Right atrium auricular region (tissue), 2 donors: ENCODE measurements at regions not wholly inside any gene's neighbourhood (a gene's known extent, or its start where the extent isn't known, plus 50 kb on each side); places are given as distances from the start of the nearest gene placed in this dataset.

Source experiments
- DNase-seq: peaks from one replicate; pipeline ENCODE4 v3.0.0-alpha.2; 2019; ENCODE audit warnings: low spot score
- H3K27ac ChIP-seq, 2 donors: fragments of 200-600 bp; sonication (generic); 1 replicate in 1 of 2; 2 replicates in 1 of 2; pipeline ENCODE4 v1.5.1; 2016 to 2019
- H3K27me3 ChIP-seq, 2 donors: fragments of 200-600 bp; sonication (generic); one replicate each; pipeline versions ENCODE4 v1.5.1 to v1.6.0; 2017 to 2019
- H3K36me3 ChIP-seq: fragments of 200-600 bp; sonication (generic); one replicate; pipeline ENCODE4 v1.5.1; 2016
- H3K4me1 ChIP-seq, 2 donors: fragments of 200-600 bp; sonication (generic); one replicate each; pipeline versions ENCODE4 v1.5.1 to v1.6.0; 2017 to 2019
- H3K4me3 ChIP-seq, 2 donors: fragments of 200-600 bp; sonication (generic); 1 replicate in 1 of 2; 2 replicates in 1 of 2; pipeline ENCODE4 v1.5.1; 2017 to 2019; ENCODE audit warnings: mild to moderate bottlenecking in 1 of 2, moderate library complexity in 1 of 2
- H3K9me3 ChIP-seq, 2 donors: fragments of 200-600 bp; sonication (generic); one replicate each; pipeline ENCODE4 v1.5.1; 2019
- TF ChIP-seq, protein P1 (sequence below), 2 donors: fragments of 200-600 bp; sonication (generic); IDR thresholded peaks; one replicate each; pipeline ENCODE4 v1.5.1; 2019; ENCODE audit warnings: antibody characterized with exemption in 2 of 2

DNA sequence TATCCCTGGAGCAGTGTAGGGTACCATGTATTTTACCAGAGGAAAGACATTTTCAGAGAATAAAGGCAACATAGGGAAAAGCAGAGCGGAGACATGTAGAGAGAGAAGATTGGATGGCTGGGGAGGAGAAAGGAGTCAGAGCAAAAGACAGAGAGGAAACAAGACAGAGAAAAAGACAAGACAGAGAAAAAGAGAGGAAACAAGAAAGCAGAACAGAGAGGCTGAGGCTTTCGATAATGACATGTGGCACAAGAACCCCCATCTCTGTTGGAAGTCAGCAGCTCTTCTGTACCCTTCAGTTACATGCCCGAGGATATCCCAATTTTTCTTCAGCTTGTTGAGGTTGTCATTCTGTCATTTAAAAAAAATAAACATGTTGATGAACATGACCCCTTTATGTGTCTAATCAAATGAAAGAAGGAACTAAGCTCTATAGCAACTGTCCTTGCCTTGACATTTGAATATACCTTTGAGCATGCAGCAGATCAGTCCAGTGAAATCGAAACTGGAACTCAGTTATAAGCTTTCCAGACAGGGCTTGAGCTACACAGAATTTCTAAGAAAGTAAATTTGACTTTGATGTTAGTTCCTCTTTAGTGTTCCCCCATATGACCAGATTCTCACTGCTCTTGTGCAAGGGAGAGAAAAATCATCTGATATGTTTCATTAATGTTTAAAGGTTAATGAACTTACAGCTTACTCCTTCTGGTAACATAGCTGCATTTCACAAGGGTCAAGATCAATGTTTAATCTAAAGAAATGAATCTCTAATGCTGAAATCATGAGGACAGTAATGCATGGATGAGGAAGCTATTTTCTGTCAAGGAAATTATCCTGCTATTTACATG, 75.1 kb upstream of the SP4 start:
- no peak for DNase-seq
- Histone ChIP-seq H3K4me1 (no peaks in the 10 kb centered on the region), H3K4me3 (no peak overlapping the region), H3K9me3 (no peaks in the 10 kb centered on the region), H3K36me3 (no peaks in the 10 kb centered on the region), H3K27me3 (no peaks in the 10 kb centered on the region), H3K27ac (no peak overlapping the region)
- TF ChIP-seq, protein P1, sequence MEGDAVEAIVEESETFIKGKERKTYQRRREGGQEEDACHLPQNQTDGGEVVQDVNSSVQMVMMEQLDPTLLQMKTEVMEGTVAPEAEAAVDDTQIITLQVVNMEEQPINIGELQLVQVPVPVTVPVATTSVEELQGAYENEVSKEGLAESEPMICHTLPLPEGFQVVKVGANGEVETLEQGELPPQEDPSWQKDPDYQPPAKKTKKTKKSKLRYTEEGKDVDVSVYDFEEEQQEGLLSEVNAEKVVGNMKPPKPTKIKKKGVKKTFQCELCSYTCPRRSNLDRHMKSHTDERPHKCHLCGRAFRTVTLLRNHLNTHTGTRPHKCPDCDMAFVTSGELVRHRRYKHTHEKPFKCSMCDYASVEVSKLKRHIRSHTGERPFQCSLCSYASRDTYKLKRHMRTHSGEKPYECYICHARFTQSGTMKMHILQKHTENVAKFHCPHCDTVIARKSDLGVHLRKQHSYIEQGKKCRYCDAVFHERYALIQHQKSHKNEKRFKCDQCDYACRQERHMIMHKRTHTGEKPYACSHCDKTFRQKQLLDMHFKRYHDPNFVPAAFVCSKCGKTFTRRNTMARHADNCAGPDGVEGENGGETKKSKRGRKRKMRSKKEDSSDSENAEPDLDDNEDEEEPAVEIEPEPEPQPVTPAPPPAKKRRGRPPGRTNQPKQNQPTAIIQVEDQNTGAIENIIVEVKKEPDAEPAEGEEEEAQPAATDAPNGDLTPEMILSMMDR (IDR thresholded peaks at IDR 0.05), result no peak

- no peaks in the 10 kb centered on the region for H3K4me1 ChIP-seq
Measured at GRCh38 chr7:21353388-21353780, 74.5 kb upstream of the SP4 start.

GRCh38 chr7:21354284-21354683, 73.6 kb upstream of the SP4 start:
- Histone ChIP-seq H3K27me3 (no peaks in the 10 kb centered on the region), H3K4me3 (no peak overlapping the region), H3K4me1 (no peaks in the 10 kb centered on the region), H3K36me3 (no peaks in the 10 kb centered on the region), H3K9me3 (no peaks in the 10 kb centered on the region), H3K27ac (no peak overlapping the region)
- TF ChIP-seq, protein P1 (IDR thresholded peaks at IDR 0.05), result no peak
- no peak for DNase-seq

More at GRCh38 chr7:21353388-21353780, 74.5 kb upstream of the SP4 start:
- Histone ChIP-seq H3K27ac (no peak overlapping the region), H3K9me3 (no peaks in the 10 kb centered on the region), H3K4me3 (no peak overlapping the region), H3K36me3 (no peaks in the 10 kb centered on the region), H3K27me3 (no peaks in the 10 kb centered on the region)
- no peak for DNase-seq
- TF ChIP-seq, protein P1 (IDR thresholded peaks at IDR 0.05), result no peak

DNA sequence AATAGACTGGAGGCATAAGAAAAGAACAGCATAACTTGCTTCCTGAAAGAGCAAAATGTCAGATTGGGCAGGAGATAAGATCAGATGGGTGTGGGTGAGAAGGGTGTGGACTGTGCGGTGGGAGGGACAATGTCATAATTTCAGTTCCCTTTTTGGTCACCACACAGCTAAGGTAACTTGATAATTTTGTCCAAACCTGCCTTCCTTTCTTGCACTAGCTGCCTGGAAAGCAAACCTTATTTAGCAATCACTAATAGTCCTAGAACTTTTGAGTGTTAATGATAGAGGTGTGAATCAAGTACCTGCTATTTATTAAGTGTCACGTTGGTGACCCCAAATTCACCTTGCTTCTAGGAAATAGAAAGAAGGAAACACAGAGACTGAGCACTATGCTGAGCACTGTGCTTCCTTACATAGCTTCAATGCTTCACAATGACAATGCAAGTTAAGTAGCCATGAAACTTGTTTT, 72.4 kb upstream of the SP4 start:
- Histone ChIP-seq H3K9me3 (no peaks in the 10 kb centered on the region), H3K27ac (no peak overlapping the region), H3K4me3 (no peak overlapping the region), H3K4me1 (no peaks in the 10 kb centered on the region), H3K36me3 (no peaks in the 10 kb centered on the region), H3K27me3 (no peaks in the 10 kb centered on the region)
- no peak for DNase-seq
- TF ChIP-seq, protein P1 (IDR thresholded peaks at IDR 0.05), result no peak

DNA sequence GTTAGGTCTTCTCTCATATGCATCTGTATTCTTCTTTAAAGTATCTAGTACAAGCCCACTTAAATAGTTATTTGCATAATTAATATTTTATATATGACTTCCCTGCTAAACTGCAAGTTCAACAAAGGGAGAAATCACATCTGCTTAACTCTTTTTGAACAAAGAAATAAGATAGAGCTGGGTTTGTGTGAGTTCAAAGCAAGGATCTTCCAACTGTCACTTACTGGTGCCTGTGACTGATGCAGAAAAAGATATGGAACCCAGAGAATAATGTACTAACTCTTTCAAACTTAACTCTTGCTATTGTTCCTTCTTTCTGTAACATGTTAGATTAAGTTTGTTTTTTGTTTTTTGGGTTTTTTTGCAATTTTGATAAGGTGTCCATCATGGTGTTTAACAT, 71.3 kb upstream of the SP4 start:
- Histone ChIP-seq H3K36me3 (no peaks in the 10 kb centered on the region), H3K27ac (no peak overlapping the region), H3K4me3 (no peak overlapping the region), H3K27me3 (no peaks in the 10 kb centered on the region), H3K4me1 (no peaks in the 10 kb centered on the region), H3K9me3 (no peaks in the 10 kb centered on the region)
- TF ChIP-seq, protein P1 (IDR thresholded peaks at IDR 0.05), result no peak
- DNase-seq, result no peak
